PC-9 (cell line): ENCODE measurements at regions not wholly inside any gene's neighbourhood (a gene's known extent, or its start where the extent isn't known, plus 50 kb on each side); places are given as distances from the start of the nearest gene placed in this dataset.

Experiments
- BruUV-seq: library from RNA; stranded (reverse); fragments of 400-500 nt; replicated peaks from 2 replicates; lab custom pipeline; 2021; lab: Mats Ljungman, UMichigan
- CTCF ChIA-PET: fragments of 300-600 bp; sonication (Branson Sonifier 250); formaldehyde crosslinking; loops from one replicate; lab custom pipeline; 2022; ENCODE audit warnings: antibody characterized with exemption; lab: Charles Lee
- POLR2A ChIA-PET: fragments of 300-600 bp; sonication (Branson Sonifier 250); formaldehyde crosslinking; loops from one replicate; lab custom pipeline; 2022; ENCODE audit warnings: antibody characterized with exemption; ENCODE audit not compliant: unreplicated experiment; lab: Charles Lee
- DNase-seq, 2 experiments: peaks; one replicate each; pipeline versions ENCODE4 v3.0.0 to v3.0.0-alpha.2; 2015 to 2022; ENCODE audit warnings: mixed read lengths in 1 of 2
- H2AFZ ChIP-seq: fragments of 200-600 bp; sonication (generic); 2 replicates; pipeline ENCODE4 v1.8.1; 2017; ENCODE audit warnings: antibody characterized with exemption
- H3F3A ChIP-seq: fragments of 200-600 bp; sonication (generic); 2 replicates; pipeline ENCODE4 v1.8.1; 2017; ENCODE audit warnings: antibody characterized with exemption, mild to moderate bottlenecking, low read depth; ENCODE audit not compliant: insufficient read depth
- H3K27ac ChIP-seq: fragments of 200-600 bp; sonication (generic); 2 replicates; pipeline ENCODE4 v1.6.1; 2016; ENCODE audit warnings: mixed run types
- H3K27me3 ChIP-seq: fragments of 200-600 bp; sonication (generic); 2 replicates; pipeline ENCODE4 v1.6.1; 2016; ENCODE audit warnings: low read depth, mixed run types; ENCODE audit not compliant: insufficient read depth
- H3K36me3 ChIP-seq: fragments of 200-600 bp; sonication (generic); 2 replicates; pipeline ENCODE4 v1.6.1; 2016; ENCODE audit warnings: low read depth, mixed run types
- H3K4me1 ChIP-seq: fragments of 200-600 bp; sonication (generic); replicated peaks from 2 replicates; pipeline ENCODE4 v1.6.1; 2016; ENCODE audit warnings: mixed run types; ENCODE audit not compliant: insufficient read depth
- H3K4me2 ChIP-seq: fragments of 200-600 bp; sonication (generic); 2 replicates; pipeline ENCODE4 v1.6.1; 2017; ENCODE audit warnings: mixed run types
- H3K4me3 ChIP-seq: fragments of 200-600 bp; sonication (generic); 2 replicates; pipeline ENCODE4 v1.6.1; 2016; ENCODE audit warnings: mixed run types
- H3K79me2 ChIP-seq: fragments of 200-600 bp; sonication (generic); 2 replicates; pipeline ENCODE4 v1.6.1; 2017; ENCODE audit warnings: low read depth, mixed run types
- H3K9me2 ChIP-seq: fragments of 200-600 bp; sonication (generic); 2 replicates; pipeline ENCODE4 v1.8.1; 2017; ENCODE audit warnings: mild to moderate bottlenecking; ENCODE audit not compliant: insufficient read depth
- H3K9me3 ChIP-seq: fragments of 200-600 bp; sonication (generic); 2 replicates; pipeline ENCODE4 v1.8.1; 2016; ENCODE audit warnings: low read depth; ENCODE audit not compliant: insufficient read depth
- H4K20me1 ChIP-seq: fragments of 200-600 bp; sonication (generic); 2 replicates; pipeline ENCODE4 v1.8.1; 2017; ENCODE audit not compliant: insufficient read depth
- EZH2 ChIP-seq: fragments of 200-600 bp; sonication (generic); IDR thresholded peaks from 2 replicates; pipeline ENCODE4 v1.8.0; 2017; ENCODE audit warnings: antibody characterized with exemption, low read depth
- intact Hi-C: fragments of 100-400 bp; cut with micrococcal nuclease; formaldehyde crosslinking; loops from one replicate; pipeline ENCODE4 v1.10.0; 2022; ENCODE audit not compliant: unreplicated experiment
- TF ChIP-seq, protein P1 (sequence below): fragments of 200-600 bp; sonication (generic); conservative IDR thresholded peaks from 2 replicates; pipeline ENCODE4 v1.6.1; 2017; ENCODE audit warnings: mixed run types, antibody characterized with exemption, mild to moderate bottlenecking, moderate library complexity

DNA sequence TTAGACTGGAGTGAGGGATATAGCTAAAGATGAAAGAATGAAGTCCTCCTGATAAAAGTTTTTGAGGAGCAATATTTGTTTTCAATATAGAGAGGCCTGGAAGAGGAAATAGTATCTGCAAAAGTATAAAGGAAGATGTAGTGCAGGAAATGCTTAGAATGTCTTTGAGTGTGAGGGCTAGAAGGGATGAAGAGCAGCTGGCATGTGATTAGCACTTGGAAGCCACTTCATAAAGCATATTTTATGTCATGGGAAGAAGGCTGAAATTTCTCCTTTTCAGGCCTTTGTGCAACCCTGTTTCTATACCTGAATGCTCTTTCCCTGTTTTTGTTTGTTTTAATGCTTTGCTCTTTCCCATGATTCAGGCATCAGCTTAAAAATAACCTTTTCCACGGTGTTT is 323.3 kb upstream of the DEPDC1 start:
- TF ChIP-seq EZH2, result no peak
- TF ChIP-seq, protein P1, sequence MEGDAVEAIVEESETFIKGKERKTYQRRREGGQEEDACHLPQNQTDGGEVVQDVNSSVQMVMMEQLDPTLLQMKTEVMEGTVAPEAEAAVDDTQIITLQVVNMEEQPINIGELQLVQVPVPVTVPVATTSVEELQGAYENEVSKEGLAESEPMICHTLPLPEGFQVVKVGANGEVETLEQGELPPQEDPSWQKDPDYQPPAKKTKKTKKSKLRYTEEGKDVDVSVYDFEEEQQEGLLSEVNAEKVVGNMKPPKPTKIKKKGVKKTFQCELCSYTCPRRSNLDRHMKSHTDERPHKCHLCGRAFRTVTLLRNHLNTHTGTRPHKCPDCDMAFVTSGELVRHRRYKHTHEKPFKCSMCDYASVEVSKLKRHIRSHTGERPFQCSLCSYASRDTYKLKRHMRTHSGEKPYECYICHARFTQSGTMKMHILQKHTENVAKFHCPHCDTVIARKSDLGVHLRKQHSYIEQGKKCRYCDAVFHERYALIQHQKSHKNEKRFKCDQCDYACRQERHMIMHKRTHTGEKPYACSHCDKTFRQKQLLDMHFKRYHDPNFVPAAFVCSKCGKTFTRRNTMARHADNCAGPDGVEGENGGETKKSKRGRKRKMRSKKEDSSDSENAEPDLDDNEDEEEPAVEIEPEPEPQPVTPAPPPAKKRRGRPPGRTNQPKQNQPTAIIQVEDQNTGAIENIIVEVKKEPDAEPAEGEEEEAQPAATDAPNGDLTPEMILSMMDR, result no peak
- no peaks in the 10 kb centered on the region for H3K27me3 ChIP-seq
- no peaks in the 10 kb centered on the region for H3K9me3 ChIP-seq
- BruUV-seq, result no TSS peak
- DNase-seq, result no peak
- no peak overlapping the region for H3K27ac ChIP-seq
- no peak overlapping the region for H2AFZ ChIP-seq
- H3K79me2 ChIP-seq, result no peaks in the 10 kb centered on the region
- POLR2A ChIA-PET, result no interaction called here
- H3K4me3 ChIP-seq, result no peak overlapping the region
- no peak overlapping the region for H3K4me2 ChIP-seq
- no peaks in the 10 kb centered on the region for H3K4me1 ChIP-seq
- no peaks in the 10 kb centered on the region for H4K20me1 ChIP-seq
- H3K36me3 ChIP-seq, result no peaks in the 10 kb centered on the region
- intact Hi-C loops, result no loop called here
- no peaks in the 10 kb centered on the region for H3K9me2 ChIP-seq
- H3F3A ChIP-seq, result no peaks in the 10 kb centered on the region
- CTCF ChIA-PET, result interaction anchor here (0.8 kb wide), 1 partner anchor 220 kb away, joined by 5 read pairs; no protein-coding TSS in a partner anchor

DNA sequence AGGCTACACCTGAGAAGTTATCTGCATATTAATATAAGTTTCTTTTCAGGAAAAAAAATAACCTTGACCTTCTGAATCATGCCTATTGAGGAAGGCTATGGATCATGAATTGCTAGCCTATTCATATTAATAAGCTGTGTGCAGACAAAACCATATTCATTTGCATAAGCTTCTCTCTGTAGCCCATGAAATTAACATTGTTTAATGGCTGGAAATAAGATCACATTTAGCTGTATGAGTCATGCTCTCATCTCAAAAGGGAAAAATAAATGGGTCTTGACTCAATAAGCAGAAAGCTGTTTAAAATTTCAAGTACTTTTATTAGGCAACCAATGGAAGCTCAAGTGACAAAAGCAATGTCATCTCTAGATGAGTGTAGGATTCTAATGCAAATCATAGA is 330.0 kb upstream of the DEPDC1 start:
- no peaks in the 10 kb centered on the region for H3K9me2 ChIP-seq
- intact Hi-C loops, result no loop called here
- H4K20me1 ChIP-seq, result no peaks in the 10 kb centered on the region
- no peaks in the 10 kb centered on the region for H3K9me3 ChIP-seq
- no peaks in the 10 kb centered on the region for H3K36me3 ChIP-seq
- no peaks in the 10 kb centered on the region for H3F3A ChIP-seq
- ChIA-PET CTCF (no interaction called here), POLR2A (no interaction called here)
- H2AFZ ChIP-seq, result no peak overlapping the region
- H3K27ac ChIP-seq, result no peak overlapping the region
- no TSS peak for BruUV-seq
- H3K27me3 ChIP-seq, result no peaks in the 10 kb centered on the region
- no peak overlapping the region for H3K4me2 ChIP-seq
- DNase-seq, result no peak
- TF ChIP-seq, protein P1, result no peak
- TF ChIP-seq EZH2, result no peak
- no peaks in the 10 kb centered on the region for H3K4me1 ChIP-seq
- no peaks in the 10 kb centered on the region for H3K79me2 ChIP-seq
- no peak overlapping the region for H3K4me3 ChIP-seq

DNA sequence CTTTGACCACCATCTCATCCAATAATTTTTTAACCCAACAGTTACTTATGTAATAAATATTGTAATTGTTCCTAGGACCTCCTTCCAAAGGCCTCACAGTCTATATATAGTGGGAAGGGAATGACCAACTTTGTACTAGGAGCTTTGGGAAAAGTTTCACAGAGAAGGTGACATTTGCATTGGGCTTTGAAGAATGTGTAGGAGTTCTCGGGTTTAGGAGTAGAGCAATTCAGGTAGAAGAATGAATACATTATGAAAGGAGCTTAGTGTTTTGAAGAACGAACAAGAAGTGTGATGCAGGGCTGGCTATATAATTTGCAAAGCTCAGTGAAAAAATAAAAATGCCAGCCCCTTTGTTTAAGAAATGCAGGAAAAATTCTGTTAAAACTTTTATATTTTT is 330.4 kb upstream of the DEPDC1 start:
- BruUV-seq, result no TSS peak
- ChIA-PET CTCF (no interaction called here), POLR2A (no interaction called here)
- Histone ChIP-seq H3K9me2 (no peaks in the 10 kb centered on the region), H3K27me3 (no peaks in the 10 kb centered on the region), H3F3A (no peaks in the 10 kb centered on the region), H3K4me1 (no peaks in the 10 kb centered on the region), H3K4me3 (no peak overlapping the region), H2AFZ (no peak overlapping the region), H3K79me2 (no peaks in the 10 kb centered on the region), H3K27ac (no peak overlapping the region), H3K9me3 (no peaks in the 10 kb centered on the region), H3K4me2 (no peak overlapping the region), H3K36me3 (no peaks in the 10 kb centered on the region), H4K20me1 (no peaks in the 10 kb centered on the region)
- DNase-seq, result no peak
- intact Hi-C loops, result no loop called here
- TF ChIP-seq, protein P1, result no peak
- no peak for TF ChIP-seq EZH2
